ENCODE measurements at regions not wholly inside any gene's neighbourhood (a gene's known extent, or its start where the extent isn't known, plus 50 kb on each side); places are given as distances from the start of the nearest gene placed in this dataset.

DNA sequence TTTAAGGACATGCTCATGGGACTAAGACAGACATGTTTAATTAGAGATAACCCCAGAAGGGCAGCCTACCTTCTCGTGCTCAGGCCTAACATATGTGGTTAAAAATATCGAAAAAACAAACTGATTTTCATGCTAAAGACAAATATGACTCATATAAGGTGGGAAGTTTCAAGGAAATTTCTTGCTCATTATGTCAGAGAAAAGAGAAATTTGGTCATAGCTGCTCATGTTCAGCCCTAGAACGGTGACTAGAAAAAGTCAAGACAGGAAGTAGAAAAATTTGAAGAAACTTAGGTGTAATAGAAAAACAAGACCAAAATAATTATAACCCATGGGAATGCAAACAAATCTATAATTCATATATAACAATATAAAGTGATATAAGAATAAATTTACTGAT lies 120.6 kb downstream of the PRDM9 start:
- ChIA-PET CTCF (ENCODE audit: low intra/inter-chr PET ratio) (no interaction called here), POLR2A (no interaction called here)
- Histone ChIP-seq H3K79me2 (ENCODE audit: control insufficient read depth, insufficient read depth, low read length) (no peaks in the 10 kb centered on the region), H4K20me1 (replicated peaks; ENCODE audit: control insufficient read depth, insufficient read depth, low read length) (no peaks in the 10 kb centered on the region), H2AFZ (ENCODE audit: low read depth, low read length) (no peak overlapping the region), H3K36me3 (ENCODE audit: control insufficient read depth, insufficient read depth, low read length) (no peaks in the 10 kb centered on the region), H3K4me1 (replicated peaks in 1 of 2; ENCODE audit: control insufficient read depth in 2 of 2, insufficient read depth in 2 of 2, low read length in 2 of 2) (no peaks in the 10 kb centered on the region), H3K9me1 (ENCODE audit: control insufficient read depth, insufficient read depth, low read length) (no peaks in the 10 kb centered on the region), H3K4me2 (ENCODE audit: insufficient read depth, low read length) (no peak overlapping the region), H3K27ac (ENCODE audit: extremely low read depth, low read depth, low read length) (no peak overlapping the region), H3K9me3 (replicated peaks; ENCODE audit: control insufficient read depth, insufficient read depth, low read depth, low read length) (no peaks in the 10 kb centered on the region), H3K4me3 (no peak overlapping the region), H3K27me3 (ENCODE audit: control insufficient read depth in 2 of 2, insufficient read depth in 2 of 2, low read length in 2 of 2) (no peaks in the 10 kb centered on the region), H3K9ac (ENCODE audit: insufficient read depth in 1 of 2, low read depth in 2 of 2, low read length in 2 of 2) (no peak overlapping the region)
- ATAC-seq (no peak), FAIRE-seq (no peak), DNase-seq (ENCODE audit: extremely low read depth in 1 of 4, low spot score in 3 of 4) (no peak)
- BruUV-seq (replicated peaks), result no TSS peak
- TF ChIP-seq FOXP1 (CRISPR knock-in tag; IDR thresholded peaks at IDR 0.05), result no peak
- TF ChIP-seq ZFP36 (IDR thresholded peaks at IDR 0.05; ENCODE audit: low read depth, low read length, partially characterized antibody), result no peak
- TF ChIP-seq NCOR1 (IDR thresholded peaks at IDR 0.05), result no peak
- no peak for TF ChIP-seq CEBPZ (IDR thresholded peaks at IDR 0.05; ENCODE audit: borderline replicate concordance, low read depth, low read length)
- TF ChIP-seq GTF2A2 (tag; IDR thresholded peaks at IDR 0.05), result no peak
- no peak for TF ChIP-seq MCM7 (IDR thresholded peaks at IDR 0.05)
- TF ChIP-seq, protein P1, sequence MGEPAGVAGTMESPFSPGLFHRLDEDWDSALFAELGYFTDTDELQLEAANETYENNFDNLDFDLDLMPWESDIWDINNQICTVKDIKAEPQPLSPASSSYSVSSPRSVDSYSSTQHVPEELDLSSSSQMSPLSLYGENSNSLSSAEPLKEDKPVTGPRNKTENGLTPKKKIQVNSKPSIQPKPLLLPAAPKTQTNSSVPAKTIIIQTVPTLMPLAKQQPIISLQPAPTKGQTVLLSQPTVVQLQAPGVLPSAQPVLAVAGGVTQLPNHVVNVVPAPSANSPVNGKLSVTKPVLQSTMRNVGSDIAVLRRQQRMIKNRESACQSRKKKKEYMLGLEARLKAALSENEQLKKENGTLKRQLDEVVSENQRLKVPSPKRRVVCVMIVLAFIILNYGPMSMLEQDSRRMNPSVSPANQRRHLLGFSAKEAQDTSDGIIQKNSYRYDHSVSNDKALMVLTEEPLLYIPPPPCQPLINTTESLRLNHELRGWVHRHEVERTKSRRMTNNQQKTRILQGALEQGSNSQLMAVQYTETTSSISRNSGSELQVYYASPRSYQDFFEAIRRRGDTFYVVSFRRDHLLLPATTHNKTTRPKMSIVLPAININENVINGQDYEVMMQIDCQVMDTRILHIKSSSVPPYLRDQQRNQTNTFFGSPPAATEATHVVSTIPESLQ (CRISPR knock-in tag; IDR thresholded peaks at IDR 0.05), result no peak
- TF ChIP-seq HES1 (IDR thresholded peaks at IDR 0.05; ENCODE audit: low read depth), result no peak
- no peak for TF ChIP-seq ZBTB17 (CRISPR knock-in tag; IDR thresholded peaks at IDR 0.05)
- no peak for TF ChIP-seq SPI1 (IDR thresholded peaks at IDR 0.05; ENCODE audit: borderline replicate concordance, low read depth, low read length)
- TF ChIP-seq ZNF609 (CRISPR knock-in tag; IDR thresholded peaks at IDR 0.05; ENCODE audit: borderline replicate concordance), result no peak
- in situ Hi-C loops (cut with MboI) (no loop called here), intact Hi-C loops (cut with micrococcal nuclease) (no loop called here)
- 2% methylated on average over 3 of the region's 3 CpGs for WGBS (ENCODE audit: insufficient coverage, low coverage, missing lambda C conversion rate)
